HG03060 (cell line): ENCODE measurements at regions not wholly inside any gene's neighbourhood (a gene's known extent, or its start where the extent isn't known, plus 50 kb on each side); places are given as distances from the start of the nearest gene placed in this dataset.
"Not testable (repeated sequence)": the region's sequence is repeated elsewhere in the genome, so short reads cannot be mapped to it uniquely, and the experiment has no call there.

Experiments used
- ATAC-seq: cut with Tn5 transposase; IDR thresholded peaks from one replicate; pipeline ENCODE4 v1.9.1; 2021; ENCODE audit warnings: low read depth, moderate number of reproducible peaks; ENCODE audit not compliant: unreplicated experiment

- ATAC-seq, result no peak
Measured at GRCh38 chr1:147071142-147071541, 101.1 kb downstream of the PRKAB2 start.

- ATAC-seq, result no peak
Measured at GRCh38 chr1:147062956-147063355, 109.3 kb downstream of the PRKAB2 start.

- ATAC-seq, result not testable (repeated sequence)
Measured at GRCh38 chr1:147061880-147062279, 110.4 kb downstream of the PRKAB2 start.

GRCh38 chr1:147053269-147053668 is 115.1 kb downstream of the NBPF12 start:
- no peak for ATAC-seq

GRCh38 chr1:147052677-147053076 is 114.6 kb downstream of the NBPF12 start:
- ATAC-seq, result no peak

GRCh38 chr1:147052143-147052542 is 114.0 kb downstream of the NBPF12 start:
- no peak for ATAC-seq

GRCh38 chr1:147051136-147051535 is 113.0 kb downstream of the NBPF12 start:
- ATAC-seq, result no peak

- no peak for ATAC-seq
Measured at GRCh38 chr1:147050654-147051053, 112.5 kb downstream of the NBPF12 start.

- ATAC-seq, result not testable (repeated sequence)
Measured at GRCh38 chr1:147046863-147047394, 108.8 kb downstream of the NBPF12 start.

GRCh38 chr1:147046189-147046862 is 108.2 kb downstream of the NBPF12 start:
- no peak for ATAC-seq
